G401.6 (cell line): ENCODE measurements at regions not wholly inside any gene's neighbourhood (a gene's known extent, or its start where the extent isn't known, plus 50 kb on each side); places are given as distances from the start of the nearest gene placed in this dataset.
"Not testable (repeated sequence)": the region's sequence is repeated elsewhere in the genome, so short reads cannot be mapped to it uniquely, and the experiment has no call there.

ENCODE experiments used
- FAIRE-seq: peaks from 2 replicates; lab custom pipeline; 2012; peaks lifted over from hg19 to GRCh38; lab: Jason Lieb, UNC

DNA sequence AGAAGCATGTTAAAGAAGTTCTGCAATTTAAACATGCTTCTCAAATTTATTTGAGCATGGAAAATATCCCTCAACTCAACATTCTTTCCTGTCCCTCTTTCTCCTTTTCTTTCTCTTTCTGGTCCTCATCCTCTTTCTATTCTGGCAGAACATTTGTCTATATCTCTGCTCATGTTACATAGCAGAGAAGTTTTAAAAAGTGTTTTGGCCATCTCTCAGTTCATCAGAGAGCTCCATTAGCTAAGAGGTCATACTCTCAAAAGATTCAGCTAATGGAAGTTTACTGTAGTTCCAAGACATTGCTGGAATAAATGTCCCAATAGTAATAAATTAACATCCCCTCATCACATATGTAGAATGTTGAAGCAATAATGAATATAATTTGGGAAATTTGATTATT, 53.5 kb downstream of the XCL2 start:
- FAIRE-seq, result no peak

DNA sequence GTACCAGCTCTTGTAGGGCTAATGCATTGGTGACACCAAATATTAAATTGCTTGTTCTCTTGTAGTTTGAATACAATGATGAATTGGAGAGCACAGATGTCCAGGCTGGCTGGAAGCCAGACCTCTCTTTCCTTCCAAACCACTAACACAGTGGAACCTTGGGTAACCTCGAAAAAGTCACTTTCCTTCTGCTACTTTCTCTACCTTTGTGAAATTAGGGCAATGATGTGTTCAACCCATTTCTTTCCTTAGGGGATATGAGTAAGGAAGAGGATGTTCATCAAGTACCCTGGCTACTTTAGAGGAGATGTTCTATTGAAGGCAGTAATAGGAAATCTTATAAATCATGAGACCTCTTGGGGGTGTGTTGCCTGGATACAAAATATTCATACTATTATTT, 55.7 kb downstream of the XCL2 start:
- no peak for FAIRE-seq

DNA sequence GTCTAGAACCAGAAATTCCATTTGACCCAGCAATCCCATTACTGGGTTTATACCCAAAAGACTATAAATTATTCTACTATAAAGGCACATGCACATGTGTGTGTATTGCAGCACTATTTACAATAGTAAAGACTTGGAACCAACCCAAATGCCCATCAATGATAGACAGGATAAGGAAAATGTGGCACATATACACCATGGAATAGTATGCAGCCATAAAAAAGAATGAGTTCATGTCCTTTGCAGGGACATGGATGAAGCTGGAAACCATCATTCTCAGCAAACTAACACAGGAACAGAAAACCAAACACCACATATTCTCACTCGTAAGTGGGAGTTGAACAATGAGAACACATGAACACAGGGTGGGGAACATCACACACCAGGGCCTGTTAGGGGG, 57.0 kb downstream of the XCL2 start:
- FAIRE-seq, result not testable (repeated sequence)

DNA sequence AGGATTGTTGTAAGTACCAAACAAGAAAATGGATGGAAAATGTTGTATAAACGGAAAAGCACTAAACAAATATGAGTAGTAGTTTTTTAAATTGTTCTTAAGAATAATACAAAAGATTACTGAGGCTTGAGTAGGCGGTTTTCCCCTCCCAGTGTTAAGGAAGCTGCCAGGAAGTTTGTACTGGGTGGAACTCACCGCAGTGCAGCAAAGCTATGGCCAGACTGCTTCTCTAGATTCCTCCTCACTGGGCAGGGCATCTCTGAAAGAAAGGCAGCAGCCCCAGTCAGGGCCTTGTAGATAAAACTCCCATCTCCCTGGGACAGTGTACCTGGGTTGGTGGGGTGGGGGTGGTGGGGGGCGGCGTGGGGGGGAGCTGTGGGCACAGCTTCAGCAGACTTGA, 58.7 kb downstream of the XCL2 start:
- FAIRE-seq, result no peak

DNA sequence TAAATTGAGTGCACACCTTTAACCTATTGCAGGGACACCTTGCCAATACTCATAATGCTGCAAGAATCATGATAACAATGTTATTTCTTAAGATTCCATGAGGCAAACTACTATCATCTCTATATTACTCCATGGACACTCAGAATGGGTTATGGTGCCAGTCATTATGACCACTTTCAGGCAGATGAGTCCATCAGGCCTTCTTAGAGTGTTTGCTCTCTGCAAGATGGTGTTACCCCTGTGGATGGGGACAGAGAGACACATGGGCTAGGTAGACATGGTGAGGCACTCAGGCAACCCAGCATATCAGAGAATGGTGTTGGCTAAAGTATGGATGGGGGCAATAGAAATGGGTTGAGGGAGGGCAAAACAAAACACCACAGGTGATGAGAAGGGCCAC, 59.7 kb downstream of the XCL2 start:
- no peak for FAIRE-seq

DNA sequence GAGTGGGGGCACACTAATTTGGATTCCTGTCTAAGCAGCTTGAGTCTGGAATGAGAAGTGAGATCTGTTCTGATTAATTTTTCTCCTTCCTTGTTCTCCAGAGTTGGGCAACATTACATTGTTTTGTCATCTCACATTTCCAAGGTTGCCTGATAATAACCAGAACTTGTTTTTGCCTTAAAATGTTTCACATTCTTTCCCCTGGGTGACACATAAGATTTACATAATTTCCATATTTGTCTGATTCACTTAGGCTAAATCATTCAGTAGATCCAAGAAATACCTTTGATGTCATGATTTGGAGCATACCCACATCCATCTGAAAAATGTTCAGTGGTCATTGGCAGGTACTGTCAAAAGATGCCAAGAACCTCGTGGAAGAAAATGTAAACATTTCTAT, 60.3 kb downstream of the XCL2 start:
- FAIRE-seq, result no peak

DNA sequence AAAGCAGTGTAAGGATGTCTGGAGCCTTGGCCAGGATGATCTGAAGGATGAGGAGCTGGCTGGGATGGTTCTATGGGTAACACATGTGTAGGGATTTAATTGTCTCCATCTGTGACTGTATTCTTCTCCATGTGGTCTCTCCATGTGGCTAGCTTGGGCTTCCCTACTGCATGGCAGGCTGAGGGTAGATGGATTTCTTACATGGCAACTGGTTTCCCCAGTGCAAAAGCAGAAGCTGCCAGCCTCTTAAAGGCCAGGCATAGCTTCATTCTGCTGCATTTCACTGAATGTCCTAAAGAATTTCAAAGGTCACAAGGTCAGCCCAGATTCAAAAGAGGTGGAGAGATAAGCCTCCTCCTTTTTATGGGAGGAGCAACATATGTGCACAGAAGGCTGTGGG, 61.7 kb downstream of the XCL2 start:
- FAIRE-seq, result no peak

DNA sequence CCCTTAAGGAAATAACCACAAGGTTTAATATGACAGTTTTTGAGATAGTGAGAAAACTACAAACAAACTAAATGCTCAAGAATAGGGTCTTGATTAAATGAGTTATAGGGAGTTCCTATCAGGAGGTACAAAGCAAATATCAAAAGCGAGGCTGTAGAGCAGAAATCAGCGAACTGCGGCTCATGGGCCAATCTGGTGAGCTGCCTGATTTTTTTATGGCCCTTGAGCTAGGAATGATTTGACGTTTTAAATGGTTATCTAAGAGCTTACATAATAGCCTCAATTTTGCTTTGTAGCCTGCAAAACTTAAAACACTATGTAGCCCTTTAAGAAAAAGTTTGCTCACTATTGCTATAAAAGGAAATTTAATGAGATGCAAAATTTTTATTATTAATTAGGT, 62.2 kb downstream of the XCL2 start:
- no peak for FAIRE-seq

DNA sequence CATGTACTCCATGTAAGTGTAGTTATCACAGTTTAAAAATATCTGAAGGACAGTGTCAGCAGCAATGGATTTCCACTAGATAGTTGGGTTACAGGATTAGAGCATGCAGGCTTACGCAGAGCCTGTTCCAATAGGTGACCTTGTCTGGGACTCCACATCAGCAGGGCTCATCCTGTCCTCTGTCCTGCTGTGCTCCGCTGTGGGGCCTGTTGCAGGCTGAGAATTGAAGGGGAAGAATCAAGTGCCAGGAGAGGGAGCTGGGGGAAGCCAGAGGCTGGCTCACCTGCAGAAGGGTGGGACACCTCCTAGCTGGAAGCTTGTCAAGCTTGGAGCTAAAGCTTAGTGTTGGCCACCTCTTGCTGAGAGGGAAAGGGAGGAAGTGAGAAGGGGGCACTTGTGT, 62.8 kb downstream of the XCL2 start:
- FAIRE-seq, result no peak

DNA sequence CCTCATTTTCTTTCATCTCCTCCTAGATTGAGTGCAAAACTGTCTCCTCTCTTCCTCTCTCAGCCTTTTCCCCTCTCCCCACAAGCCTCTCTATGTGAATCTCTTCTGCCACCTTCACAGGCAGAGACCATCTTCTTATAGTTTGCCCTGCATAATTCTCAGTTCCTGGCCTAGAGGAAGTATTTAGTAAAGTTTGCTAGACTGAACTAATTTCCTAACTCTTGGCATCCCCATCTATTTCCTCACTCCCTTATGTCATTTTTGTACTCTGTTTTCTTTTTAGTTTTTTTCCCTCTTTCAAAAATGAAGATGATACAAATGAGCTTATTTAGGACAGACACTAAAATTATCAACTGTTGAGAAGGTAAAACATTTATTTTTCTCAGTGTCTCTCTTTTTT, 66.0 kb downstream of the XCL2 start:
- FAIRE-seq, result no peak

DNA sequence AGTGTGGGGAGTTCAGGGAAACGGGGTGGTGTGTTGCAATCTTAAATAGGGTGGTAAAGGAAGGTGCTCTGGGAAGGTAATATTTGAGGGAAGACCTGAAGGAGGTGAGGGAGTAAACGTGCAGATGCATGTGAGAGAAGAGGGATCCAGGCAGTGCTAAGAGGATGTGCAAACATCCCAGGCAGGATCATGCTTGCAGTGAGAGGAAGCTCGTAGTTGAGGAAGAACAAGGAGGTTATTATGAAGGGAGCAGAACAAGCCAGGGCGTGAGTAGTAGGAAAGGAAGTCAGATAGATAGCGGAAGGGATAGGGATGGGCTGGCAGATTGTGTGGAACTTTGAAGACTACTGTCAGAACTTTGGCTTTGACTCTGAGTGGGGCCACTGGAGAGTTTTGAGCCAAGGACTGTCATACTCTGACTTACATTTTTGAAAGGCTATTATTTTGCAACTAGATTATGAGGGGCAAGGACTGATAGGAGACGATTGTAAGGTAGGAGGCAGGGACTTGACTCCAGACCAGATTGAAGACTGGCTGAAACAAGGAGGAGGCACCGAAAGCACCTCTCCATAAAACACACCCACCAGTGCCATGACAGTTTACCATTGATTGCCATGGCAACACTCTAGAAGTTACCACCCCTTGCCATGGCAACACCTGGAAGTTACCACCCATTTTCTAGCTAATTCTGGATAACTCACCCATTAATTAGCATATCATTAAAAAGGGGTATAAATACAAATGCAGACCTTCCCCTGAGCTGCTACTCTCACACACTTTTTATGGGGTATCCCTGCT, 67.0 kb downstream of the XCL2 start:
- no peak for FAIRE-seq

DNA sequence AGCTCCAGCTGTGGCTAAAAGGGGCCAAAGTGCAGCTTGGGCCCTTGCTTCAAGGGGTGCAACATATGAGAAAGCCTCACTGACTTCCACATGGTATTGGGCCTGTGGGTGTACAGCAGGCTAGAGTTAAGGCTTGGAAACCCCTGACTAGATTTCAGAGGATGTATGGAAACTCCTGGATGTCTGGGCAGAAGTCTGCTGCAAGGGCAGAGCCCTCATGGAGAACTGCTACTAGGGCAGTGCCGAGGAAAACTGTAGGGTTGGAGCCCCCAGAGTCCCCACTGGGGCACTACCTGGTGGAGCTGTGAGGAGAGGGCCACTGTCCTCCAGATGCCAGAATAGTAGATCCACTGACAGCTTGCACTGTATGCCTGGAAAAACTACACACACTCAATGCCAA, 69.5 kb downstream of the XCL2 start:
- no peak for FAIRE-seq

DNA sequence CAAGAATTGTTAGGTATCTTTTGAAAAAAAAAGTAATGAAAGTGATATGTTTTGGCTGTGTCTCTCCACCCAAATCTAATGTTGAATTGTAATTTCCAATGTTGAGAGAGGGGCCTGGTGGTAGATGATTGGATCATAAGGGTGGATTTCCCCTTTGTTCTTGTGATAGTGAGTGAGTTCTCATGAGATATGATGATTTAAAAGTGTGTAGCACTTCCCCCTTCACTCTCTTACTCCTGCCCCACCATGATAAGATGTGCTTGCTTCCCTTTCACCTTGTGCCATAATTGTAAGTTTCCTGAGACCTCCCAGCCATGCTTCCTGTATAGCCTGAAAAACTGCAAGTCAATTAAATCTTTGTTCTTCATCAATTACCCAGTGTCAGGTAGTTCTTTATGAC, 70.7 kb downstream of the XCL2 start:
- no peak for FAIRE-seq

DNA sequence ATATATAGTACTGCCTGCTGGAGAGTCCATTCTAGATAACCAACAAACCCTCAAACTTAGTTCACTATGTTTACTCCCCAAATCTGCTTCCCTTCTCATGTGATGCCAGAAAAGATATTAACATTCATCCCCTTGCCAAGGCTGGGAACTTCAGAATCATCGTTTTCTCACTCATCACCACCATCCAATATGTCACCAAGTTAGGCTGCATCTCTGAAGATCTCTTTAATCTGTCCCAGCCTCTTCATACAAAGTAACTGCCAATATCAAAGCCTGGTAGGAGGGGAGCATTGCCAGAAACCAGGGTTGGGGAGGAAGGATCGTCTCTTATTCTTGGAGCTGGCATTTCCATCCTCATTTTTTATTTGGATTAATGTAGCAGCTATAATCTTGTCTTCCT, 71.6 kb downstream of the XCL2 start:
- no peak for FAIRE-seq

DNA sequence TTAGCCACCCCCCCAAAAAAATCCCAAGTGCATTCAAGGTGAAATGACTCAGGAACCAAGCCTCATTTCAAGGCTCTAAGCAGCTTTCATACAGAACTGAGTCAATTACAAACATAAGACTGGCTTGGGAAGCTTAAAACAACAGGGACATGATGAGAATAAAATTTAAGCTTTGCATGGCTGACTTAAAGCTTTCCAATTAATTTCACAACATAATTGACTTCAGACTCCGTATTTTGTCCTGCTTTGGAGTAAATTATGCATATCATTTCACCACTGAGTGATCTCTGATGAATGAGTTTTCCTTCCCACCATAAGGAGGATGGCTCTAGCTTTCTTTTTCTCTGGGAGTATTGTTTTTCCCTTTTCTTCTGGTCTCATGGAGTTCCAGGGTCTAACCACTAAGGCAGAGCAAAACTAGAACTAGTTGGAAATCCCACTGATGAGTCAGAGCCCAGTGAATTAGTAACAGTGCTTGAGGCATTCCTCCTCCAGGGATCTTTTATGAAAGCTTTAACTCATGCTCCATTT, 72.8 kb downstream of the XCL2 start:
- FAIRE-seq, result no peak

DNA sequence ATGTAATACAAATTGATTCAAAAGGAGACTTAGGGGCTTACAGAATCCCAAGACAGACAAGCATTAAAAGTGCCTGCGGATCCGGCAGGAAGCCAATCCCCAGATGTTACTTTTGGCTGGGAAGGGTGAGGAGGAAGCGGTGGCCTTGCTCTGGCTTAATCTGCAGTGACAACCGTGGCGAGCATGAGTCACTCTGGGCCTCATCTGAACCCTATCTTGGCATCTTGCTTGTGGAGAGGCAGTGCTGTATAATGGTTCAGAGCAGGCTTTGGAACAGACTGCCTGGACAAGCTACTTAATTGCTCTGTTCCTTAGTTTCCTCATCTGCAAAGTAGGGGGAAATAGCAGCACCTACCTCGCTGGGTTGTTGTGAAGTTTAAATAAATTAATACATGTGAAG, 74.1 kb downstream of the XCL2 start:
- FAIRE-seq, result no peak

DNA sequence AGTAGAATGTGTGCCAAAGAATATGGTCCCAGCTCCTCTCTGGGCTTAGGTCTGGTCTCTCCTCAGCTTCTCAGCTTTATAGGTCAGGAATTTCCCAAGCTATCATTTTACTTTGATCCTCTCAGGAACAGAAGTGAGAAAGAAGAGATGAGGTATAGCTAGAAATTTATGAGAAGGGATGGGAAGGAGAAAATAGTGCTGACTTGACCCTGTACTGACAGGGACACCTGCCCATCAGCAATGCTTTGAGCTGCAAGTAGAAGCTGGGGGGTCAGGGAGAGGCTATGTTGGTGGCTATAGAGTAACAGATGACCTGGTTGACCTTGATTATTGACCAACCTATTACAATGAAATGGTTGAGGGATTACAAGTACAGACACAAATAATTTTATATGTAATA, 75.0 kb downstream of the XCL2 start:
- FAIRE-seq, result no peak

DNA sequence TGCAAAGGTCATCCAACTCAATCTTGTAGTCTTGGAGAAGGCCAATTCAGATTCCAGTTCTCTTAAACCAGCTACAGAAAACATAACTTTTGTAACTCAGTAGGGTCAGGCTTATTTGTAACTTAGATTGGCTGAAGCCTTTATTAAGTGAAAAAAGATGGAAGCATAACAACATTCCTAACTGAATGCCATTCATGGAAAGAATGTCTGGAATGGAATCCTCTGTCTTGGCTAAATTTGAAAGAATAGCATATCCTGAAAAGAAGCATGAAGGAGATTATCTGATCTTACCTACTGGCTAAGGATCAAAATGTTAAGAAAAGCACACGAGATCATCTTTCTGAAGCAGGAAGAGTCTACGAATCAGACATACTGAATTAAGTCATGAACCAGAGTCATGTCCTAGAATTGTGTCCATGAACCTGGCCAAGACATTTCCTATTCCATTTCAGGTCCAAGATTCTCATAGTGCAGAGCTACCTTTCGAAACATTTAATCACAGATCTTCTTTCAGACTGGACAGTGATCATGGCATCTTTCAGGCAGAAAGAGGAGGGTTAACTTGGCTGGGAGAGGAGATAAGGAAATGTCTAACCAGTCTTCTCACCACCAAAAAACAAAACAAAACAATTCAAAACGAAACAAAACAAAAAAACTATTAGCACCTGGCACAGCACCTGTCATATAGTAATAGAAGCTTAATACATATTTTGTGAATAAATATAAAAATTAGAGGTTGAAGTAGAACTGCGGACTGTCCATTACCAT, 75.6 kb downstream of the XCL2 start:
- FAIRE-seq, result no peak

DNA sequence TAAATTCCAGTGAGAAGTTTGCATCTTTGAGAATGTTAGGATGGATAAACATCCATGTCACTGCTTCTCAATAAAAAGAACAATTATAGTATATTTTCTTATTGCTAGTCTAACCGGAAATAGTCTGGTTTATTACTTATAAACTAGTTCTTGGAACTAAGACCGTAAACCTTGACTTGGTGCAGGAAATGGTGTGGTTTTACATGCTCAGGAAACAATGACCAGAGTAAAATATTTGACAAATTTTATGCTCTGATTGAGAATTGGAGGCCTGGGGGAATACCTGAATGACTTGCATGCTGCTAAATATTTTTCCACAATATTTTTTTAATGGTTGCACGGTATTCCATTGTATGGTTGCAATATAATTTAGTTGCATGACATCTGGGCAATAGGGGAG, 76.3 kb downstream of the XCL2 start:
- FAIRE-seq, result no peak

DNA sequence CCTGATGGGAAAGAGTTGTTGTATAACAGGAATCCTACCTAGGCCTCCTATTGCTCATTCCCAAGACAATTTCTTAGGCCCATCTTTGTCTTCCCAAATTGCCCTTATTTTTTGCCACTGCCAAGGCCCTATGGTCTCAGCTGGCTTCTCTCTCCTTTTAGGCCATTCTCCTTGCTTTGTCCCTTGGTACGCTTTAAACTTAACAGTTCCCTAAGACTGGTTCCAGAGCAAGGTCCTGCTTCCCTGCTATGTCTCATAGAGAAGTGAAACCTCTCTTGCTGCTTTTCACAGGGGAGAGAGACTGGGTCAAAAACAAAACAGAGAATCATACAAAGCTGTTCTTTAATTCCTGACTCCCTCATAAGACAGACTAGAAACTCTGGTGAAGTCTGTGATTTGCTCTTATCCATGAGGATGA, 77.1 kb downstream of the XCL2 start:
- no peak for FAIRE-seq

DNA sequence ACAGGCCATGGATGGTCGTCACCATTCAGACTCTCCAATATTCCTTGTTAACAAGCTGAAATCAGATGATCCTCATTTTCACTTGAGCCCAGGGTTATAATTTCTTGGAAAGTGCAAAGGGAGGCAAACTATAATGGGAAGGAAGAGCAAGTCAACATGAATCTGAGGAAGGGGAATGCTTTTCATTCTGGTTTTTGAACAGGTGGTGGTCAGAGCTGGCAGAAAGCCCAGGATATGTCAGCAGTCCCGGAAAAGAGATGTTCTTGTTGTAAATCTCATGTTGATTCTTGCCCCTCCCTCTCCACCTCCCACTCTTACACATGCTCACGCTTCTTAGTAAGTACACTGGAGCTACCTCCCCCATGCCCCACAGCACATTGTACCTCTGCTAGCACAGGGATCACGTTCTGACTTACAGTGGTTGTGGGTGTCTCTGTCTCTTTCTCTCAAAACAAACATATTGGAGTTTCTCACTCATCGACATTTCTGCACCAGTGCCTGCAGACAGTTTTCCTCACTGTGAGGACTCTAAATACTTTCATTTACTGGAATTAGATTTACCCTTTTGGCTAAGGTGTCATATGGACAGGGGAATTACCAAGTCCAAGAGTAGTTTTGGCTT, 77.6 kb downstream of the XCL2 start:
- FAIRE-seq, result no peak

DNA sequence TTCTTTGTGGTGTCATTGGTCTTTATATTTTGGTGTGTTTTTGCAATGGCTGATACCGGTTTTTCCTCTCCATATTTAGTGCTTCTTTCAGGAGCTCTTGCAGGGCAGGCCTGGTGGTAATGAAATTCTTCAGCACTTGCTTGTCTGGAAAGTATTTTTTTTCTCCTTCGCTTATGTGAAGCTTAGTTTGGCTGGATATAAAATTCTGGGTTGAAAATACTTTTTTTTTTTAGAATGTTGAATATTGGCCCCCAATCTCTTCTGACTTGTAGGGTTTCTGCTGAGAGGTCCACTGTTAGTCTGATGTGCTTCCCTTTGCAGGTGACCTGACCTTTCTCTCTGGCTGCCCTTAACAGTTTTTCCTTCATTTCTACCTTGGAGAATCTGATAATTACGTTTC, 82.7 kb downstream of the XCL2 start:
- FAIRE-seq, result not testable (repeated sequence)

DNA sequence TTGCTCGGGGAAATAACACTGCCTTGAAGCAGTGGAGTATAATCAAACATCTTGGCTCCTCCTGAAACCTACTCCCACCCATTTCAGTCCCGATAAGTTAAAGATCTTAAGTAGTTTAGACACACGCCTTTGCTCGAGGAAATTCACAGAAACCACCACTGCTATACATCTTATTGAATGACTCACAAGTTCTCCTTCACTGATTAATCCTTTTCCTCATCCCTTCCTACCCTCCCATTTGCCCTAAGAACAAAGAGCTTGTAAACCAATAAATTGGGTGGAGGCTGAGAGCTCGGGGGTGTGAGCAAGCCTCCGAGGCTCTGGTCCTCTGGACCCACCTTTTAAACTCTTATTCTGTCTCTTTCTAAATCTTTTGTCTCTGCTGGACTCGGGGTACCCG, 86.5 kb downstream of the XCL2 start:
- FAIRE-seq, result not testable (repeated sequence)
